DOHH2 (cell line): ENCODE measurements at regions not wholly inside any gene's neighbourhood (a gene's known extent, or its start where the extent isn't known, plus 50 kb on each side); places are given as distances from the start of the nearest gene placed in this dataset.

Experiments used
- H3F3A ChIP-seq: fragments of 200-600 bp; sonication (generic), shearing (Covaris generic); 2 replicates; pipeline ENCODE4 v1.6.0; 2016; ENCODE audit warnings: antibody characterized with exemption, mild to moderate bottlenecking; ENCODE audit not compliant: control insufficient read depth, insufficient read depth
- H3K27ac ChIP-seq: fragments of 200-600 bp; sonication (generic); 2 replicates; pipeline ENCODE4 v1.5.1; 2014; ENCODE audit warnings: low read depth, mild to moderate bottlenecking, low read length, moderate library complexity
- H3K27me3 ChIP-seq: fragments of 200-600 bp; sonication (generic); 2 replicates; pipeline ENCODE4 v1.6.1; 2014; ENCODE audit warnings: mild to moderate bottlenecking, low read length, mixed read lengths; ENCODE audit not compliant: control insufficient read depth
- H3K36me3 ChIP-seq: fragments of 200-600 bp; sonication (generic); 2 replicates; pipeline ENCODE4 v1.6.1; 2014; ENCODE audit warnings: mild to moderate bottlenecking, low read length, moderate library complexity, mixed read lengths; ENCODE audit not compliant: control insufficient read depth
- H3K4me1 ChIP-seq: fragments of 200-600 bp; sonication (generic); 2 replicates; pipeline ENCODE4 v1.6.1; 2014; ENCODE audit warnings: mild to moderate bottlenecking, low read length, mixed read lengths; ENCODE audit not compliant: control insufficient read depth
- H3K4me2 ChIP-seq: fragments of 200-600 bp; sonication (generic); 2 replicates; pipeline ENCODE4 v1.6.0; 2014; ENCODE audit warnings: mild to moderate bottlenecking, low read length, moderate library complexity
- H3K4me3 ChIP-seq: fragments of 200-600 bp; sonication (generic); 2 replicates; pipeline ENCODE4 v1.5.1; 2014; ENCODE audit warnings: mild to moderate bottlenecking, low read length, mixed read lengths
- H3K79me2 ChIP-seq: fragments of 200-600 bp; sonication (generic); 2 replicates; pipeline ENCODE4 v1.6.1; 2014; ENCODE audit warnings: mild to moderate bottlenecking, low read length, mixed read lengths; ENCODE audit not compliant: control insufficient read depth
- H3K9me2 ChIP-seq: fragments of 200-600 bp; sonication (generic); replicated peaks from 2 replicates; pipeline ENCODE4 v1.6.1; 2014; ENCODE audit warnings: mild to moderate bottlenecking, low read length, mixed read lengths; ENCODE audit not compliant: control insufficient read depth
- H3K9me3 ChIP-seq: fragments of 200-600 bp; sonication (generic); 2 replicates; pipeline ENCODE4 v1.6.1; 2014; ENCODE audit warnings: antibody characterized with exemption, low read length, mixed read lengths; ENCODE audit not compliant: control insufficient read depth, insufficient read depth
- H4K20me1 ChIP-seq: fragments of 200-600 bp; sonication (generic); 2 replicates; pipeline ENCODE4 v1.6.0; 2014; ENCODE audit warnings: low read depth, mild to moderate bottlenecking, antibody characterized with exemption, low read length, moderate library complexity; ENCODE audit not compliant: control insufficient read depth, insufficient read depth
- CTCF ChIP-seq: fragments of 200-600 bp; sonication (generic); IDR thresholded peaks from one replicate; pipeline ENCODE4 v1.5.1; 2014; ENCODE audit warnings: antibody characterized with exemption, mild to moderate bottlenecking, low read depth, low read length; ENCODE audit not compliant: poor library complexity, severe bottlenecking
- EZH2phosphoT487 ChIP-seq: fragments of 200-600 bp; sonication (generic); IDR thresholded peaks from 2 replicates; pipeline ENCODE4 v1.6.1; 2017; ENCODE audit warnings: borderline replicate concordance, mild to moderate bottlenecking, antibody characterized with exemption, low read length, moderate library complexity, mixed read lengths

GRCh38 chr2:226234187-226234586 is 565.4 kb downstream of the IRS1 start:
- H3K27me3 ChIP-seq = no peaks in the 10 kb centered on the region

GRCh38 chr2:226233388-226233787 is 566.2 kb downstream of the IRS1 start:
- TF ChIP-seq CTCF = no peak
- no peak overlapping the region for H3K27ac ChIP-seq
- 0 out of 2 replicates have a peak, but pooled peaks cover 3% of the 10 kb centered on the region for H3K9me3 ChIP-seq
- H4K20me1 ChIP-seq = no peaks in the 10 kb centered on the region
- no peaks in the 10 kb centered on the region for H3F3A ChIP-seq
- H3K36me3 ChIP-seq = no peaks in the 10 kb centered on the region
- H3K4me2 ChIP-seq = no peak overlapping the region
- peaks cover 9% of the 10 kb centered on the region for H3K4me1 ChIP-seq
- no peak overlapping the region for H3K4me3 ChIP-seq
- H3K9me2 ChIP-seq = no peaks in the 10 kb centered on the region
- H3K79me2 ChIP-seq = no peaks in the 10 kb centered on the region
- H3K27me3 ChIP-seq = no peaks in the 10 kb centered on the region

More at GRCh38 chr2:226234187-226234586, 565.4 kb downstream of the IRS1 start:
- Histone ChIP-seq H4K20me1 (no peaks in the 10 kb centered on the region), H3K4me1 (peaks cover 9% of the 10 kb centered on the region), H3K9me2 (no peaks in the 10 kb centered on the region), H3K9me3 (0 out of 2 replicates have a peak, but pooled peaks cover 3% of the 10 kb centered on the region), H3K4me3 (no peak overlapping the region), H3K79me2 (no peaks in the 10 kb centered on the region), H3F3A (no peaks in the 10 kb centered on the region), H3K4me2 (no peak overlapping the region), H3K36me3 (no peaks in the 10 kb centered on the region), H3K27ac (no peak overlapping the region)
- no peak for TF ChIP-seq EZH2phosphoT487
- TF ChIP-seq CTCF = no peak

- Histone ChIP-seq H3K36me3 (no peaks in the 10 kb centered on the region), H3K27me3 (no peaks in the 10 kb centered on the region), H3K4me3 (no peak overlapping the region), H3K79me2 (no peaks in the 10 kb centered on the region), H3K27ac (no peak overlapping the region), H3K4me1 (peaks cover 9% of the 10 kb centered on the region), H4K20me1 (no peaks in the 10 kb centered on the region), H3K4me2 (no peak overlapping the region), H3K9me3 (0 out of 2 replicates have a peak, but pooled peaks cover 3% of the 10 kb centered on the region), H3F3A (no peaks in the 10 kb centered on the region), H3K9me2 (no peaks in the 10 kb centered on the region)
- no peak for TF ChIP-seq CTCF
- no peak for TF ChIP-seq EZH2phosphoT487
Observed at GRCh38 chr2:226228080-226228479, 571.5 kb downstream of the IRS1 start.

GRCh38 chr2:226227341-226227740 is 572.3 kb downstream of the IRS1 start:
- Histone ChIP-seq H3K79me2 (no peaks in the 10 kb centered on the region), H3K4me3 (no peak overlapping the region), H3F3A (no peaks in the 10 kb centered on the region), H3K36me3 (no peaks in the 10 kb centered on the region), H3K27ac (no peak overlapping the region), H3K9me3 (0 out of 2 replicates have a peak, but pooled peaks cover 3% of the 10 kb centered on the region), H3K4me2 (no peak overlapping the region), H3K9me2 (no peaks in the 10 kb centered on the region), H3K27me3 (no peaks in the 10 kb centered on the region), H3K4me1 (peaks cover 9% of the 10 kb centered on the region), H4K20me1 (no peaks in the 10 kb centered on the region)
- TF ChIP-seq EZH2phosphoT487 (no peak), CTCF (no peak)
